SK-N-SH (cell line): ENCODE measurements at regions not wholly inside any gene's neighbourhood (a gene's known extent, or its start where the extent isn't known, plus 50 kb on each side); places are given as distances from the start of the nearest gene placed in this dataset.
"Not testable (repeated sequence)": the region's sequence is repeated elsewhere in the genome, so short reads cannot be mapped to it uniquely, and the experiment has no call there.

Experiments
- CTCF ChIA-PET: fragments of 300-600, 350-600 bp; formaldehyde crosslinking; extraction: SDS; loops from one replicate; lab custom pipeline; 2021; lab: Yijun Ruan, JAX
- POLR2A ChIA-PET: fragments of 350-600 bp; sonication (Branson Sonifier 250); formaldehyde crosslinking; extraction: SDS; loops from one replicate; lab custom pipeline; 2020; ENCODE audit warnings: antibody characterized with exemption, inconsistent platforms; lab: Yijun Ruan, JAX
- DNase-seq: peaks from one replicate; pipeline ENCODE4 v3.0.0; 2012
- H2AFZ ChIP-seq: fragments of 200-600 bp; sonication (generic); 2 replicates; pipeline ENCODE4 v1.8.1; 2016; ENCODE audit warnings: antibody characterized with exemption, mild to moderate bottlenecking, low read depth
- H3F3A ChIP-seq: fragments of 200-600 bp; sonication (generic); replicated peaks from 2 replicates; pipeline ENCODE3; 2016; ENCODE audit warnings: antibody characterized with exemption, mild to moderate bottlenecking; ENCODE audit not compliant: insufficient read depth
- H3K27ac ChIP-seq, 2 experiments: fragments of 200-500 bp in 1 of 2; fragments of 200-600 bp in 1 of 2; sonication (Bioruptor generic) in 1 of 2; sonication (generic), shearing (Covaris generic) in 1 of 2; 2 replicates each; pipeline versions ENCODE4 v1.5.1 to v1.6.1; 2014 to 2016; ENCODE audit warnings: low read depth in 2 of 2, inconsistent platforms in 1 of 2, low read length in 1 of 2, mild to moderate bottlenecking in 1 of 2, mixed read lengths in 1 of 2
- H3K27me3 ChIP-seq: fragments of 200-600 bp; sonication (generic), shearing (Covaris generic); 2 replicates; pipeline ENCODE4 v1.6.1; 2016; ENCODE audit warnings: mixed run types; ENCODE audit not compliant: insufficient read depth
- H3K36me3 ChIP-seq, 2 experiments: fragments of 200-500 bp in 1 of 2; fragments of 200-600 bp in 1 of 2; sonication (Bioruptor generic) in 1 of 2; sonication (generic) in 1 of 2; replicated peaks in 1 of 2; 2 replicates each; pipeline versions ENCODE3 to v1.5.1; 2014 to 2016; ENCODE audit warnings: low read length in 1 of 2, mild to moderate bottlenecking in 1 of 2; ENCODE audit not compliant: insufficient read depth in 2 of 2, control insufficient read depth in 1 of 2
- H3K4me1 ChIP-seq, 2 experiments: fragments of 200-500 bp in 1 of 2; fragments of 200-600 bp in 1 of 2; sonication (Bioruptor generic) in 1 of 2; sonication (generic), shearing (Covaris generic) in 1 of 2; 2 replicates each; pipeline versions ENCODE4 v1.5.1 to v1.6.1; 2014 to 2016; ENCODE audit warnings: low read depth in 1 of 2, low read length in 1 of 2, mixed run types in 1 of 2; ENCODE audit not compliant: insufficient read depth in 2 of 2, control insufficient read depth in 1 of 2
- H3K4me2 ChIP-seq: fragments of 200-600 bp; sonication (generic), shearing (Covaris generic); 2 replicates; pipeline ENCODE4 v1.6.1; 2017; ENCODE audit warnings: mixed run types
- H3K4me3 ChIP-seq, 2 experiments: fragments of 200-500 bp in 1 of 2; fragments of 200-600 bp in 1 of 2; sonication (Bioruptor generic) in 1 of 2; sonication (generic), shearing (Covaris generic) in 1 of 2; 2 replicates each; pipeline versions ENCODE4 v1.5.1 to v1.8.1; 2014 to 2016; ENCODE audit warnings: low read depth in 2 of 2, inconsistent platforms in 1 of 2, low read length in 1 of 2, mild to moderate bottlenecking in 1 of 2, mixed read lengths in 1 of 2, moderate library complexity in 1 of 2
- H3K79me2 ChIP-seq: fragments of 200-600 bp; sonication (generic); 2 replicates; pipeline ENCODE4 v1.8.1; 2017; ENCODE audit warnings: mild to moderate bottlenecking; ENCODE audit not compliant: insufficient read depth
- H3K9ac ChIP-seq: fragments of 200-600 bp; sonication (generic); 2 replicates; pipeline ENCODE4 v1.6.1; 2017; ENCODE audit warnings: mixed run types
- H3K9me2 ChIP-seq: fragments of 200-600 bp; sonication (generic); 2 replicates; pipeline ENCODE4 v1.6.1; 2017; ENCODE audit warnings: mixed run types
- H3K9me3 ChIP-seq: fragments of 200-600 bp; sonication (generic); 2 replicates; pipeline ENCODE4 v1.6.1; 2017; ENCODE audit warnings: mixed run types, mild to moderate bottlenecking, moderate library complexity
- H4K20me1 ChIP-seq: fragments of 200-600 bp; sonication (generic); 2 replicates; pipeline ENCODE4 v1.6.1; 2017; ENCODE audit warnings: mild to moderate bottlenecking, mixed run types; ENCODE audit not compliant: insufficient read depth
- CTCF ChIP-seq: fragments of 200-600 bp; sonication (generic); IDR thresholded peaks from 2 replicates; pipeline ENCODE4 v1.6.1; 2017; ENCODE audit warnings: antibody characterized with exemption, mild to moderate bottlenecking, moderate library complexity
- EP300 ChIP-seq, 2 experiments: IDR thresholded peaks; 2 replicates each; pipeline versions ENCODE4 v1.4.0 to v1.6.1; 2012; ENCODE audit warnings: borderline replicate concordance in 1 of 2, low read depth in 1 of 2, low read length in 1 of 2
- EZH2phosphoT487 ChIP-seq: fragments of 200-600 bp; sonication (generic); IDR thresholded peaks from 2 replicates; pipeline ENCODE4 v1.6.1; 2017; ENCODE audit warnings: low read depth, mixed run types, mild to moderate bottlenecking, antibody characterized with exemption, moderate library complexity, borderline replicate concordance
- FOXJ3 ChIP-seq: sonication (generic); formaldehyde crosslinking; IDR thresholded peaks from 2 replicates; pipeline ENCODE4 v1.5.1; 2020; ENCODE audit warnings: mild to moderate bottlenecking, missing genetic modification reagents
- FOXM1 ChIP-seq: IDR thresholded peaks from 2 replicates; pipeline ENCODE4 v1.4.0; 2012; ENCODE audit warnings: low read depth, mild to moderate bottlenecking
- MXI1 ChIP-seq: IDR thresholded peaks from 2 replicates; pipeline ENCODE4 v1.6.1; 2012; ENCODE audit warnings: mild to moderate bottlenecking, low read depth, low read length, improper control_type of control experiment
- NFIC ChIP-seq: IDR thresholded peaks from 2 replicates; pipeline ENCODE4 v1.4.0; 2012; ENCODE audit warnings: borderline replicate concordance
- POLR2AphosphoS5 ChIP-seq: IDR thresholded peaks from 2 replicates; pipeline ENCODE4 v1.6.1; 2012; ENCODE audit warnings: low read depth, low read length
- RXRA ChIP-seq: IDR thresholded peaks from 2 replicates; pipeline ENCODE4 v1.4.0; 2012; ENCODE audit warnings: low read depth, mild to moderate bottlenecking, borderline replicate concordance
- SMC3 ChIP-seq: IDR thresholded peaks from 2 replicates; pipeline ENCODE4 v1.6.1; 2012; ENCODE audit warnings: low read depth, low read length, improper control_type of control experiment
- TEAD4 ChIP-seq: IDR thresholded peaks from 2 replicates; pipeline ENCODE4 v1.4.0; 2012; ENCODE audit warnings: mild to moderate bottlenecking, borderline replicate concordance; ENCODE audit not compliant: insufficient read depth
- USF2 ChIP-seq: fragments of 150-350 bp; IDR thresholded peaks from 2 replicates; pipeline ENCODE4 v1.6.1; 2017; ENCODE audit warnings: antibody characterized with exemption, low read length, low read depth, borderline replicate concordance
- WGBS: methylation state at CpG from one replicate; pipeline ENCODE4 v1.1.6; 2017; ENCODE audit warnings: low lambda C conversion rate; 5-methylcytosine and 5-hydroxymethylcytosine counted together

GRCh38 chr14:105917136-105917932, 391.0 kb downstream of the TMEM121 start:
- H3F3A ChIP-seq, DNase-seq, H3K36me3 ChIP-seq, CTCF ChIA-PET, H4K20me1 ChIP-seq, H3K9me2 ChIP-seq, H3K4me3 ChIP-seq, H3K27me3 ChIP-seq, H2AFZ ChIP-seq, H3K9me3 ChIP-seq, POLR2A ChIA-PET, H3K27ac ChIP-seq, H3K9ac ChIP-seq, H3K4me2 ChIP-seq, H3K79me2 ChIP-seq: not testable (repeated sequence)
- H3K4me1 ChIP-seq: peaks cover 0 to 14% of the 10 kb centered on the region in 2 experiments; a peak in 1 of 4 replicates
- 43% methylated on average over 16 of the region's 20 CpGs for WGBS

GRCh38 chr14:105917933-105918436, 391.6 kb downstream of the TMEM121 start:
- H3K4me3 ChIP-seq: no peak overlapping the region
- 61% methylated on average over 9 of the region's 10 CpGs for WGBS
- H2AFZ ChIP-seq: no peak overlapping the region
- H3F3A ChIP-seq: no peaks in the 10 kb centered on the region
- CTCF ChIA-PET: no interaction called here
- no peak overlapping the region for H3K4me2 ChIP-seq
- TF ChIP-seq MXI1 (no peak), EZH2phosphoT487 (no peak), TEAD4 (no peak), EP300 (IDR thresholded peaks at IDR 0.05; ENCODE audit: borderline replicate concordance in 1 of 2, low read depth in 1 of 2, low read length in 1 of 2) (no peak), RXRA (no peak), FOXJ3 (CRISPR knock-in tag) (no peak), NFIC (no peak), FOXM1 (no peak), CTCF (no peak), SMC3 (no peak), USF2 (no peak), POLR2AphosphoS5 (no peak)
- POLR2A ChIA-PET: no interaction called here
- no peaks in the 10 kb centered on the region for H3K27me3 ChIP-seq
- H3K79me2 ChIP-seq: no peaks in the 10 kb centered on the region
- H3K36me3 ChIP-seq: no peaks in the 10 kb centered on the region
- H3K4me1 ChIP-seq: peaks cover 0 to 9% of the 10 kb centered on the region in 2 experiments; a peak in 1 of 4 replicates
- no peak for DNase-seq
- H3K9me2 ChIP-seq: no peaks in the 10 kb centered on the region
- H3K27ac ChIP-seq: no peak overlapping the region; a peak in 1 of 4 replicates
- H3K9me3 ChIP-seq: no peaks in the 10 kb centered on the region
- H3K9ac ChIP-seq: no peak overlapping the region
- H4K20me1 ChIP-seq: no peaks in the 10 kb centered on the region
